ENCODE measurements at regions not wholly inside any gene's neighbourhood (a gene's known extent, or its start where the extent isn't known, plus 50 kb on each side); places are given as distances from the start of the nearest gene placed in this dataset.
"Not testable (repeated sequence)": the region's sequence is repeated elsewhere in the genome, so short reads cannot be mapped to it uniquely, and the experiment has no call there.

- peak; percentile 53 for FAIRE-seq
- DNase-seq (ENCODE audit: insufficient read length, low spot score): not testable (repeated sequence)
Observed at GRCh38 chr7:76117306-76117991, 69.5 kb downstream of the MDH2 start.

GRCh38 chr7:76118253-76119036 is 70.5 kb downstream of the MDH2 start:
- not testable (repeated sequence) for DNase-seq (ENCODE audit: insufficient read length, low spot score)
- peak; percentile 52 for FAIRE-seq

- TF ChIP-seq POLR2A (IDR thresholded peaks at IDR 0.05; ENCODE audit: low read depth, low read length): no peak
- DNase-seq (ENCODE audit: insufficient read length, low spot score) (no peak), FAIRE-seq (no peak)
Observed at GRCh38 chr7:76121044-76121443, 73.1 kb downstream of the MDH2 start.

- no peak for DNase-seq (ENCODE audit: insufficient read length, low spot score)
- peak; percentile 11 for FAIRE-seq
- TF ChIP-seq POLR2A (IDR thresholded peaks at IDR 0.05; ENCODE audit: low read depth, low read length): no peak
Observed at GRCh38 chr7:76122516-76123239, 74.8 kb downstream of the MDH2 start.

GRCh38 chr7:76123316-76123715 is 75.4 kb downstream of the MDH2 start:
- FAIRE-seq: no peak
- TF ChIP-seq POLR2A (IDR thresholded peaks at IDR 0.05; ENCODE audit: low read depth, low read length): no peak
- DNase-seq (ENCODE audit: insufficient read length, low spot score): no peak

GRCh38 chr7:76125560-76125959 is 76.1 kb upstream of the SRRM3 start:
- no peak for FAIRE-seq
- DNase-seq (ENCODE audit: insufficient read length, low spot score): no peak
- TF ChIP-seq POLR2A (IDR thresholded peaks at IDR 0.05; ENCODE audit: low read depth, low read length): no peak

- DNase-seq (ENCODE audit: insufficient read length, low spot score): no peak
- FAIRE-seq: no peak
- no peak for TF ChIP-seq POLR2A (IDR thresholded peaks at IDR 0.05; ENCODE audit: low read depth, low read length)
Observed at GRCh38 chr7:76126632-76127031, 75.1 kb upstream of the SRRM3 start.

- no peak for FAIRE-seq
- TF ChIP-seq POLR2A (IDR thresholded peaks at IDR 0.05; ENCODE audit: low read depth, low read length): no peak
- DNase-seq (ENCODE audit: insufficient read length, low spot score): no peak
Observed at GRCh38 chr7:76129366-76129765, 72.3 kb upstream of the SRRM3 start.

GRCh38 chr7:76129836-76130235 is 71.9 kb upstream of the SRRM3 start:
- no peak for FAIRE-seq
- no peak for DNase-seq (ENCODE audit: insufficient read length, low spot score)
- TF ChIP-seq POLR2A (IDR thresholded peaks at IDR 0.05; ENCODE audit: low read depth, low read length): no peak

- DNase-seq (ENCODE audit: insufficient read length, low spot score): peak; percentile 11
- FAIRE-seq: not testable (repeated sequence)
Observed at GRCh38 chr7:76130661-76131060, 71.0 kb upstream of the SRRM3 start.

- not testable (repeated sequence) for DNase-seq (ENCODE audit: insufficient read length, low spot score)
Observed at GRCh38 chr7:76131887-76132286, 69.8 kb upstream of the SRRM3 start.

GRCh38 chr7:76133164-76133775 is 68.4 kb upstream of the SRRM3 start:
- FAIRE-seq (no peak), DNase-seq (ENCODE audit: insufficient read length, low spot score) (no peak)
- no peak for TF ChIP-seq POLR2A (IDR thresholded peaks at IDR 0.05; ENCODE audit: low read depth, low read length)

More at GRCh38 chr7:76131887-76132286, 69.8 kb upstream of the SRRM3 start:
- not testable (repeated sequence) for FAIRE-seq

GRCh38 chr7:76133839-76134238 is 67.9 kb upstream of the SRRM3 start:
- TF ChIP-seq POLR2A (IDR thresholded peaks at IDR 0.05; ENCODE audit: low read depth, low read length): no peak
- FAIRE-seq: no peak
- DNase-seq (ENCODE audit: insufficient read length, low spot score): no peak

- not testable (repeated sequence) for DNase-seq (ENCODE audit: insufficient read length, low spot score); FAIRE-seq
Observed at GRCh38 chr7:76135263-76135662, 66.4 kb upstream of the SRRM3 start.

GRCh38 chr7:76138577-76139313 is 63.0 kb upstream of the SRRM3 start:
- FAIRE-seq; DNase-seq (ENCODE audit: insufficient read length, low spot score): not testable (repeated sequence)

Measured in H54 (cell line).